HEK293 (cell line): ENCODE measurements at regions not wholly inside any gene's neighbourhood (a gene's known extent, or its start where the extent isn't known, plus 50 kb on each side); places are given as distances from the start of the nearest gene placed in this dataset.
A peak's percentile ranks its signal among the peaks of the same experiment; 100 is the strongest.

Source experiments
- CTCF ChIA-PET: fragments of 350-600 bp; formaldehyde crosslinking; extraction: SDS; loops from one replicate; lab custom pipeline; 2021; ENCODE audit warnings: antibody characterized with exemption; lab: Yijun Ruan, JAX
- POLR2A ChIA-PET: fragments of 300-600 bp; formaldehyde crosslinking; extraction: SDS; loops from one replicate; lab custom pipeline; 2020; ENCODE audit warnings: antibody characterized with exemption, inconsistent platforms; lab: Yijun Ruan, JAX
- H3K27ac ChIP-seq: fragments of 200-500 bp; sonication (Bioruptor generic); 2 replicates; pipeline ENCODE4 v1.5.1; 2014; ENCODE audit warnings: low read depth, low read length, control low read depth, inconsistent platforms; ENCODE audit errors: extremely low read depth
- H3K36me3 ChIP-seq, 2 experiments: fragments of 200-500 bp in 1 of 2; sonication (Bioruptor generic) in 1 of 2; 1 replicate in 1 of 2; 2 replicates in 1 of 2; pipeline ENCODE4 v1.5.1; 2014 to 2017; ENCODE audit warnings: inconsistent platforms in 2 of 2, low read length in 2 of 2; ENCODE audit not compliant: control insufficient read depth in 2 of 2, insufficient read depth in 1 of 2
- H3K4me1 ChIP-seq: fragments of 200-500 bp; sonication (Bioruptor generic); 2 replicates; pipeline ENCODE4 v1.5.1; 2014; ENCODE audit warnings: mild to moderate bottlenecking, low read length, inconsistent platforms; ENCODE audit not compliant: control insufficient read depth, insufficient read depth
- H3K4me3 ChIP-seq: 2 replicates; pipeline ENCODE4 v1.5.1; 2011; ENCODE audit warnings: low read depth, mild to moderate bottlenecking, control low read depth, low read length, moderate library complexity
- H3K9me3 ChIP-seq: fragments of 200-500 bp; sonication (Bioruptor generic); 2 replicates; pipeline ENCODE4 v1.5.1; 2014; ENCODE audit warnings: low read depth, low read length, inconsistent platforms; ENCODE audit not compliant: control insufficient read depth, insufficient read depth
- EGR2 ChIP-seq: fragments of 450-650 bp; formaldehyde crosslinking; IDR thresholded peaks from 2 replicates; pipeline ENCODE4 v1.5.1; 2016; ENCODE audit warnings: low read depth, missing biosample characterization, missing genetic modification characterization
- FEZF1 ChIP-seq: fragments of 450-650 bp; formaldehyde crosslinking; IDR thresholded peaks from 2 replicates; pipeline ENCODE4 v1.5.1; 2016; ENCODE audit warnings: missing biosample characterization, missing genetic modification characterization
- GFI1B ChIP-seq: fragments of 450-650 bp; formaldehyde crosslinking; IDR thresholded peaks from 2 replicates; pipeline ENCODE4 v1.5.1; 2016; ENCODE audit warnings: missing biosample characterization, missing genetic modification characterization
- GLIS2 ChIP-seq: fragments of 450-650 bp; formaldehyde crosslinking; IDR thresholded peaks from 2 replicates; pipeline ENCODE4 v1.5.1; 2016; ENCODE audit warnings: missing biosample characterization, missing genetic modification characterization
- HOXD13 ChIP-seq: sonication (generic); formaldehyde crosslinking; IDR thresholded peaks from 2 replicates; pipeline ENCODE4 v1.8.0; 2022; ENCODE audit warnings: missing genetic modification reagents, borderline replicate concordance
- KLF7 ChIP-seq: fragments of 450-650 bp; formaldehyde crosslinking; IDR thresholded peaks from 2 replicates; pipeline ENCODE4 v1.5.1; 2016; ENCODE audit warnings: missing biosample characterization, missing genetic modification characterization, borderline replicate concordance
- KLF8 ChIP-seq: fragments of 450-650 bp; formaldehyde crosslinking; IDR thresholded peaks from 2 replicates; pipeline ENCODE4 v1.5.1; 2016; ENCODE audit warnings: missing biosample characterization, missing genetic modification characterization
- MZF1 ChIP-seq: fragments of 450-650 bp; formaldehyde crosslinking; IDR thresholded peaks from 2 replicates; pipeline ENCODE4 v1.5.1; 2017; ENCODE audit warnings: missing biosample characterization, missing genetic modification characterization, borderline replicate concordance
- OSR2 ChIP-seq: fragments of 450-650 bp; formaldehyde crosslinking; IDR thresholded peaks from 2 replicates; pipeline ENCODE4 v1.5.1; 2016; ENCODE audit warnings: missing biosample characterization, missing genetic modification characterization
- PRDM6 ChIP-seq: fragments of 450-650 bp; formaldehyde crosslinking; IDR thresholded peaks from 2 replicates; pipeline ENCODE4 v1.5.1; 2017; ENCODE audit warnings: missing biosample characterization, missing genetic modification characterization
- SCRT1 ChIP-seq: fragments of 450-650 bp; formaldehyde crosslinking; IDR thresholded peaks from 2 replicates; pipeline ENCODE4 v1.5.1; 2016; ENCODE audit warnings: missing biosample characterization, missing genetic modification characterization, borderline replicate concordance
- SCRT2 ChIP-seq: fragments of 450-650 bp; formaldehyde crosslinking; IDR thresholded peaks from 2 replicates; pipeline ENCODE4 v1.5.1; 2016; ENCODE audit warnings: missing biosample characterization, missing genetic modification characterization
- ZFP3 ChIP-seq: fragments of 450-650 bp; formaldehyde crosslinking; IDR thresholded peaks from 2 replicates; pipeline ENCODE4 v1.5.1; 2016; ENCODE audit warnings: low read depth, missing biosample characterization, missing genetic modification characterization
- ZNF132 ChIP-seq: fragments of 450-650 bp; formaldehyde crosslinking; IDR thresholded peaks from 2 replicates; pipeline ENCODE4 v1.5.1; 2017; ENCODE audit warnings: missing biosample characterization, missing genetic modification characterization, borderline replicate concordance
- ZNF138 ChIP-seq: fragments of 450-650 bp; formaldehyde crosslinking; IDR thresholded peaks from 2 replicates; pipeline ENCODE4 v1.5.1; 2016; ENCODE audit warnings: missing biosample characterization, missing genetic modification characterization, borderline replicate concordance
- ZNF18 ChIP-seq: fragments of 450-650 bp; formaldehyde crosslinking; IDR thresholded peaks from 2 replicates; pipeline ENCODE4 v1.5.1; 2016; ENCODE audit warnings: missing biosample characterization, missing genetic modification characterization
- ZNF221 ChIP-seq: fragments of 450-650 bp; formaldehyde crosslinking; IDR thresholded peaks from 2 replicates; pipeline ENCODE4 v1.5.1; 2017; ENCODE audit warnings: missing biosample characterization, missing genetic modification characterization, borderline replicate concordance
- ZNF341 ChIP-seq: fragments of 450-650 bp; formaldehyde crosslinking; IDR thresholded peaks from 2 replicates; pipeline ENCODE4; 2016; ENCODE audit warnings: low read depth, missing biosample characterization, missing genetic modification characterization
- ZNF366 ChIP-seq: fragments of 450-650 bp; formaldehyde crosslinking; conservative IDR thresholded peaks from 2 replicates; pipeline ENCODE4 v1.5.1; 2016; ENCODE audit warnings: missing biosample characterization, missing genetic modification characterization
- ZNF473 ChIP-seq: fragments of 450-650 bp; formaldehyde crosslinking; IDR thresholded peaks from 2 replicates; pipeline ENCODE4 v1.5.1; 2017; ENCODE audit warnings: missing biosample characterization, missing genetic modification characterization
- ZNF555 ChIP-seq: fragments of 450-650 bp; formaldehyde crosslinking; conservative IDR thresholded peaks from 2 replicates; pipeline ENCODE4 v1.5.1; 2017; ENCODE audit warnings: missing biosample characterization, mild to moderate bottlenecking, missing genetic modification characterization, inconsistent platforms
- ZNF600 ChIP-seq: fragments of 450-650 bp; formaldehyde crosslinking; IDR thresholded peaks from 2 replicates; pipeline ENCODE4 v1.5.1; 2016; ENCODE audit warnings: missing biosample characterization, missing genetic modification characterization
- ZNF707 ChIP-seq: fragments of 450-650 bp; formaldehyde crosslinking; IDR thresholded peaks from 2 replicates; pipeline ENCODE4 v1.5.1; 2016; ENCODE audit warnings: missing biosample characterization, missing genetic modification characterization
- ZNF791 ChIP-seq: fragments of 450-650 bp; formaldehyde crosslinking; IDR thresholded peaks from 2 replicates; pipeline ENCODE4 v1.5.1; 2016; ENCODE audit warnings: missing biosample characterization, missing genetic modification characterization
- ZNF837 ChIP-seq: fragments of 450-650 bp; formaldehyde crosslinking; IDR thresholded peaks from 2 replicates; pipeline ENCODE4 v1.5.1; 2016; ENCODE audit warnings: missing biosample characterization, missing genetic modification characterization
- ZNF843 ChIP-seq: fragments of 450-650 bp; formaldehyde crosslinking; IDR thresholded peaks from 2 replicates; pipeline ENCODE4 v1.5.1; 2016; ENCODE audit warnings: missing biosample characterization, missing genetic modification characterization
- TF ChIP-seq, protein P1 (sequence below): fragments of 450-650 bp; formaldehyde crosslinking; IDR thresholded peaks from 2 replicates; pipeline ENCODE4 v1.5.1; 2016; ENCODE audit warnings: missing biosample characterization, missing genetic modification characterization
- TF ChIP-seq, protein P2 (sequence below): fragments of 450-650 bp; formaldehyde crosslinking; conservative IDR thresholded peaks from 2 replicates; pipeline ENCODE4 v1.5.1; 2016; ENCODE audit warnings: low read depth, missing biosample characterization, missing genetic modification characterization
- TF ChIP-seq, protein P3 (sequence below): fragments of 450-650 bp; formaldehyde crosslinking; IDR thresholded peaks from 2 replicates; pipeline ENCODE4 v1.5.1; 2016; ENCODE audit warnings: missing biosample characterization, missing genetic modification characterization

DNA sequence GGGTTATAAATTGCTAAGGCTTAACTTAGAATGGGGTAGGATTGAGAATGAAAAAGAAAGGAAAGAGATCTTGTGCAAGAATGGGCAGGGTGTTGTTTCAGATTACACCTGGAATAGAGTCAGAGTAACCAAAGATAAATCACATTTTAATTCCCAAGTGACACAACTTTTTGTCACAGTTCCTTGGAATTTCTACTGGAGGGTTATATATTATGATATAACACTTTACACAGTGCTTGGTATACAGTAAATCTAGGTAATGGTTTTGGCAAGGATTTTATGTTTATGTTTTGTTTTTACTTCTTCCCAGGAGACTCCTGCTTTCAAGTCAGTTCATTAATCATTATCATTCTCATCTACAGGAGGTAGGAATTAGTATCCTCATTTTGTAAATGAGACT, 115.7 kb upstream of the KCNJ16 start (continued):
- TF ChIP-seq KLF8 = no peak
- TF ChIP-seq KLF7 = no peak
- TF ChIP-seq, protein P1, sequence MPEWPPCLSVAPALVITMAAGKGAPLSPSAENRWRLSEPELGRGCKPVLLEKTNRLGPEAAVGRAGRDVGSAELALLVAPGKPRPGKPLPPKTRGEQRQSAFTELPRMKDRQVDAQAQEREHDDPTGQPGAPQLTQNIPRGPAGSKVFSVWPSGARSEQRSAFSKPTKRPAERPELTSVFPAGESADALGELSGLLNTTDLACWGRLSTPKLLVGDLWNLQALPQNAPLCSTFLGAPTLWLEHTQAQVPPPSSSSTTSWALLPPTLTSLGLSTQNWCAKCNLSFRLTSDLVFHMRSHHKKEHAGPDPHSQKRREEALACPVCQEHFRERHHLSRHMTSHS (tag by site-specific recombination) = no peak
- no peak for TF ChIP-seq ZNF791 (tag by site-specific recombination)
- TF ChIP-seq ZNF132 (tag by site-specific recombination) = no peak
- no peak for TF ChIP-seq ZNF600 (tag by site-specific recombination)
- TF ChIP-seq PRDM6 (tag by site-specific recombination) = peak; percentile 65; the same call in 1 of the 2 replicates
- peak; percentile 49; the same call in 1 of the 2 replicates for TF ChIP-seq OSR2
- no peak for TF ChIP-seq ZNF473 (tag by site-specific recombination)
- TF ChIP-seq FEZF1 = peak; percentile 33; the same call in 1 of the 2 replicates
- TF ChIP-seq HOXD13 (CRISPR knock-in tag) = no peak
- TF ChIP-seq, all 188 proteins: peak for 6

DNA sequence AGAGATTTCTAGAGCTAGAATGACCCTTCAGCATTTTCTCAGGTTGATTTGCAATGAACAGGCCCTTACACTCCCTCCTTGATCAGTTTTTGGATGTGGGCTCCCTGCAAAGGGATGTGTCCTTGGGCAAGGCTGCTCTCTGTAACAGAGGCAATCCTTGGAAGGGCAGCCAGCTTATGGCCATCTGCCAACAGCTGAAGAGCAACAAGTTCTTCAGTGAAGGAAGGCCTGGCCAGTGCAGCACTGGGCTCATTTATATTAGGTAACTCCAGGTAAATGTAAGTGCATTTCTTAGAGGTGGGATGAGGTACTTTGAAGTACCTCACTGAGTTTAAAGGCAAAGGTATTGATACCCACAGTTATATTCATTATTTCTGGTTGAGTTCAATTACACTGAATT, 114.3 kb upstream of the KCNJ16 start:
- ChIA-PET POLR2A (no interaction called here), CTCF (no interaction called here)
- Histone ChIP-seq H3K9me3 (no peaks in the 10 kb centered on the region), H3K36me3 (no peaks in the 10 kb centered on the region), H3K4me3 (no peak overlapping the region), H3K27ac (no peak overlapping the region), H3K4me1 (peaks cover 3% of the 10 kb centered on the region; the same call in 1 of the 2 replicates)
- TF ChIP-seq, protein P2, sequence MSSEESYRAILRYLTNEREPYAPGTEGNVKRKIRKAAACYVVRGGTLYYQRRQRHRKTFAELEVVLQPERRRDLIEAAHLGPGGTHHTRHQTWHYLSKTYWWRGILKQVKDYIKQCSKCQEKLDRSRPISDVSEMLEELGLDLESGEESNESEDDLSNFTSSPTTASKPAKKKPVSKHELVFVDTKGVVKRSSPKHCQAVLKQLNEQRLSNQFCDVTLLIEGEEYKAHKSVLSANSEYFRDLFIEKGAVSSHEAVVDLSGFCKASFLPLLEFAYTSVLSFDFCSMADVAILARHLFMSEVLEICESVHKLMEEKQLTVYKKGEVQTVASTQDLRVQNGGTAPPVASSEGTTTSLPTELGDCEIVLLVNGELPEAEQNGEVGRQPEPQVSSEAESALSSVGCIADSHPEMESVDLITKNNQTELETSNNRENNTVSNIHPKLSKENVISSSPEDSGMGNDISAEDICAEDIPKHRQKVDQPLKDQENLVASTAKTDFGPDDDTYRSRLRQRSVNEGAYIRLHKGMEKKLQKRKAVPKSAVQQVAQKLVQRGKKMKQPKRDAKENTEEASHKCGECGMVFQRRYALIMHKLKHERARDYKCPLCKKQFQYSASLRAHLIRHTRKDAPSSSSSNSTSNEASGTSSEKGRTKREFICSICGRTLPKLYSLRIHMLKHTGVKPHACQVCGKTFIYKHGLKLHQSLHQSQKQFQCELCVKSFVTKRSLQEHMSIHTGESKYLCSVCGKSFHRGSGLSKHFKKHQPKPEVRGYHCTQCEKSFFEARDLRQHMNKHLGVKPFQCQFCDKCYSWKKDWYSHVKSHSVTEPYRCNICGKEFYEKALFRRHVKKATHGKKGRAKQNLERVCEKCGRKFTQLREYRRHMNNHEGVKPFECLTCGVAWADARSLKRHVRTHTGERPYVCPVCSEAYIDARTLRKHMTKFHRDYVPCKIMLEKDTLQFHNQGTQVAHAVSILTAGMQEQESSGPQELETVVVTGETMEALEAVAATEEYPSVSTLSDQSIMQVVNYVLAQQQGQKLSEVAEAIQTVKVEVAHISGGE (tag by site-specific recombination) = no peak
- TF ChIP-seq ZNF366 (tag by site-specific recombination) (no peak), ZFP3 (tag by site-specific recombination) (no peak), ZNF473 (tag by site-specific recombination) (no peak), ZNF221 (tag by site-specific recombination) (no peak), SCRT2 (peak; percentile 85), SCRT1 (tag by site-specific recombination) (peak; percentile 64; the same call in 1 of the 2 replicates), ZNF843 (tag by site-specific recombination) (no peak), FEZF1 (no peak), ZNF138 (tag by site-specific recombination) (no peak), ZNF600 (tag by site-specific recombination) (no peak), GLIS2 (no peak), ZNF555 (tag by site-specific recombination) (no peak), ZNF341 (tag by site-specific recombination) (peak; percentile 32; the same call in 1 of the 2 replicates), MZF1 (tag by site-specific recombination) (no peak), GFI1B (tag by site-specific recombination) (no peak), EGR2 (no peak), ZNF837 (tag by site-specific recombination) (no peak), ZNF707 (tag by site-specific recombination) (no peak), ZNF18 (tag by site-specific recombination) (no peak)
- TF ChIP-seq, protein P3, sequence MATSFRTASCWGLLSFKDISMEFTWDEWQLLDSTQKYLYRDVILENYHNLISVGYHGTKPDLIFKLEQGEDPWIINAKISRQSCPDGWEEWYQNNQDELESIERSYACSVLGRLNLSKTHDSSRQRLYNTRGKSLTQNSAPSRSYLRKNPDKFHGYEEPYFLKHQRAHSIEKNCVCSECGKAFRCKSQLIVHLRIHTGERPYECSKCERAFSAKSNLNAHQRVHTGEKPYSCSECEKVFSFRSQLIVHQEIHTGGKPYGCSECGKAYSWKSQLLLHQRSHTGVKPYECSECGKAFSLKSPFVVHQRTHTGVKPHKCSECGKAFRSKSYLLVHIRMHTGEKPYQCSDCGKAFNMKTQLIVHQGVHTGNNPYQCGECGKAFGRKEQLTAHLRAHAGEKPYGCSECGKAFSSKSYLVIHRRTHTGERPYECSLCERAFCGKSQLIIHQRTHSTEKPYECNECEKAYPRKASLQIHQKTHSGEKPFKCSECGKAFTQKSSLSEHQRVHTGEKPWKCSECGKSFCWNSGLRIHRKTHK = no peak
